ENCODE measurements at regions not wholly inside any gene's neighbourhood (a gene's known extent, or its start where the extent isn't known, plus 50 kb on each side); places are given as distances from the start of the nearest gene placed in this dataset.

GRCh38 chr13:63700350-63700749 is 2284.7 kb upstream of the PCDH20 start:
- DNase-seq = no peak

- no peak for DNase-seq
Observed at GRCh38 chr13:63699948-63700347, 2284.3 kb upstream of the PCDH20 start.

- DNase-seq = no peak
Observed at GRCh38 chr13:63696055-63696454, 2280.4 kb upstream of the PCDH20 start.

GRCh38 chr13:63693696-63694095 is 2278.0 kb upstream of the PCDH20 start:
- DNase-seq = no peak

- no peak for DNase-seq
Observed at GRCh38 chr13:63691474-63691873, 2275.8 kb upstream of the PCDH20 start.

GRCh38 chr13:63690672-63691071 is 2275.0 kb upstream of the PCDH20 start:
- no peak for DNase-seq

GRCh38 chr13:63684822-63685221 is 2269.2 kb upstream of the PCDH20 start:
- no peak for DNase-seq

- DNase-seq = no peak
Observed at GRCh38 chr13:63680704-63681103, 2265.1 kb upstream of the PCDH20 start.

- no peak for DNase-seq
Observed at GRCh38 chr13:63671296-63671695, 2255.6 kb upstream of the PCDH20 start.

- DNase-seq = no peak
Observed at GRCh38 chr13:63651394-63651793, 2235.7 kb upstream of the PCDH20 start.

GRCh38 chr13:63643543-63643942 is 2227.9 kb upstream of the PCDH20 start:
- no peak for DNase-seq

- DNase-seq = no peak
Observed at GRCh38 chr13:63636316-63636993, 2220.8 kb upstream of the PCDH20 start.

- DNase-seq = no peak
Observed at GRCh38 chr13:63632321-63632720, 2216.7 kb upstream of the PCDH20 start.

GRCh38 chr13:63631006-63631405 is 2215.4 kb upstream of the PCDH20 start:
- no peak for DNase-seq

- DNase-seq = no peak
Observed at GRCh38 chr13:63629591-63629990, 2213.9 kb upstream of the PCDH20 start.

- no peak for DNase-seq
Observed at GRCh38 chr13:63628310-63628709, 2212.7 kb upstream of the PCDH20 start.

GRCh38 chr13:63625869-63626268 is 2210.2 kb upstream of the PCDH20 start:
- no peak for DNase-seq

GRCh38 chr13:63614874-63615612 is 2199.4 kb upstream of the PCDH20 start:
- no peak for DNase-seq

GRCh38 chr13:63607153-63607552 is 2191.5 kb upstream of the PCDH20 start:
- no peak for DNase-seq

- DNase-seq = no peak
Observed at GRCh38 chr13:63605962-63606361, 2190.3 kb upstream of the PCDH20 start.

GRCh38 chr13:63605403-63605802 is 2189.8 kb upstream of the PCDH20 start:
- no peak for DNase-seq

GRCh38 chr13:63595811-63596210 is 2180.2 kb upstream of the PCDH20 start:
- DNase-seq = no peak

- no peak for DNase-seq
Observed at GRCh38 chr13:63586467-63586866, 2170.8 kb upstream of the PCDH20 start.

GRCh38 chr13:63578796-63579195 is 2163.1 kb upstream of the PCDH20 start:
- DNase-seq = no peak

GRCh38 chr13:63567031-63567430 is 2151.4 kb upstream of the PCDH20 start:
- DNase-seq = no peak
